Sigmoid colon (tissue), 6 donors: ENCODE measurements at regions not wholly inside any gene's neighbourhood (a gene's known extent, or its start where the extent isn't known, plus 50 kb on each side); places are given as distances from the start of the nearest gene placed in this dataset.

Source experiments
- DNase-seq: peaks from one replicate; pipeline ENCODE4 v3.0.0-alpha.2; 2019
- H3K27ac ChIP-seq, 4 donors: fragments of 200-600 bp; sonication (generic); one replicate each; pipeline ENCODE4 v1.5.1; 2016 to 2019; ENCODE audit warnings: mild to moderate bottlenecking in 1 of 4
- H3K27me3 ChIP-seq, 3 donors: fragments of 200-600 bp; sonication (generic); one replicate each; pipeline ENCODE4 v1.5.1; 2019; ENCODE audit warnings: mild to moderate bottlenecking in 1 of 3
- H3K36me3 ChIP-seq, 4 donors: fragments of 200-600 bp; sonication (generic); one replicate each; pipeline ENCODE4 v1.5.1; 2016 to 2019
- H3K4me1 ChIP-seq, 4 donors: fragments of 200-600 bp; sonication (generic); one replicate each; pipeline ENCODE4 v1.5.1; 2017 to 2019
- H3K4me3 ChIP-seq, 4 donors: fragments of 200-600 bp; sonication (generic); one replicate each; pipeline ENCODE4 v1.5.1; 2017 to 2019; ENCODE audit warnings: mild to moderate bottlenecking in 2 of 4, moderate library complexity in 1 of 4
- H3K9me3 ChIP-seq, 4 donors: fragments of 200-600 bp in 3 of 4; sonication (generic) in 3 of 4; one replicate each; pipeline versions ENCODE4 v1.5.1 to v1.6.1; 2013 to 2019
- EP300 ChIP-seq, 4 donors: sonication (generic); formaldehyde crosslinking; IDR thresholded peaks; one replicate each; pipeline ENCODE4 v1.6.1; 2017; ENCODE audit warnings: antibody characterized with exemption in 4 of 4
- POLR2A ChIP-seq, 2 donors: fragments of 450-650 bp; IDR thresholded peaks; one replicate each; pipeline ENCODE4 v1.6.1; 2016; ENCODE audit warnings: antibody characterized with exemption in 2 of 2, mild to moderate bottlenecking in 2 of 2, moderate library complexity in 2 of 2
- POLR2AphosphoS5 ChIP-seq, 4 donors: sonication (generic); formaldehyde crosslinking; IDR thresholded peaks; one replicate each; pipeline ENCODE4 v1.6.1; 2017; ENCODE audit warnings: antibody characterized with exemption in 4 of 4
- WGBS, 2 donors: extraction: QIAGEN DNeasy Blood & Tissue Kit; methylation state at CpG; one replicate each; pipeline ENCODE4 v1.1.7; 2013; 5-methylcytosine and 5-hydroxymethylcytosine counted together
- intact Hi-C: fragments of 100-400 bp; cut with DNase I; formaldehyde crosslinking; loops from one replicate; pipeline ENCODE4 v1.15.1; 2023
- TF ChIP-seq, protein P1 (sequence below), 4 experiments: fragments of 450-650 bp in 3 of 4; fragments of 200-600 bp in 1 of 4; IDR thresholded peaks; one replicate each; pipeline ENCODE4 v1.5.1; 2016 to 2019; ENCODE audit warnings: antibody characterized with exemption in 4 of 4, mild to moderate bottlenecking in 3 of 4, moderate library complexity in 2 of 4
- donor health status: healthy with polysubstance abuse.
- donor health status: healthy.

DNA sequence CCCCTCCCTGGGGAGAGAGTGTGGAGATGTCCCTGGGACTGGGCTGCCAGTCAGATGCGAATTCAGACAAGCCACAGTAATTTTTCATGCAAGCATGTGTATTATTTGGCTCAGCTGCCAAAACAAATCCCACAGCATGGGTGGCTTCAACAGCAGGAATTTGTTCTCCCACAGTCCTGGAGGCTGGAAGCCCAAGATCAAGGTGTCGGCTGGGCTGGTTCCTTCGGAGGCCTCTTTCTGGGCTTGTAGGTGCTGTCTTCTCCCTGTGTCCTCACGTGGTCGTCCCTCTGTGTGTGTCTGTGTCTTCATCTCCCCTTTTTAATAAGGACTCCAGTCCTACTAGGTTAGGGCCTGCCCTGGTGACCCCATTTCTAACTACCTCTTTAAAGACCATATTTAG is 91.9 kb upstream of the ACTRT2 start:
- H3K27ac ChIP-seq, result no peak overlapping the region
- intact Hi-C loops, result no loop called here
- DNase-seq, result no peak
- H3K4me1 ChIP-seq, result no peaks in the 10 kb centered on the region
- TF ChIP-seq POLR2AphosphoS5 (IDR thresholded peaks at IDR 0.05) (no peak), EP300 (IDR thresholded peaks at IDR 0.05) (no peak), POLR2A (IDR thresholded peaks at IDR 0.05) (no peak)
- TF ChIP-seq, protein P1, sequence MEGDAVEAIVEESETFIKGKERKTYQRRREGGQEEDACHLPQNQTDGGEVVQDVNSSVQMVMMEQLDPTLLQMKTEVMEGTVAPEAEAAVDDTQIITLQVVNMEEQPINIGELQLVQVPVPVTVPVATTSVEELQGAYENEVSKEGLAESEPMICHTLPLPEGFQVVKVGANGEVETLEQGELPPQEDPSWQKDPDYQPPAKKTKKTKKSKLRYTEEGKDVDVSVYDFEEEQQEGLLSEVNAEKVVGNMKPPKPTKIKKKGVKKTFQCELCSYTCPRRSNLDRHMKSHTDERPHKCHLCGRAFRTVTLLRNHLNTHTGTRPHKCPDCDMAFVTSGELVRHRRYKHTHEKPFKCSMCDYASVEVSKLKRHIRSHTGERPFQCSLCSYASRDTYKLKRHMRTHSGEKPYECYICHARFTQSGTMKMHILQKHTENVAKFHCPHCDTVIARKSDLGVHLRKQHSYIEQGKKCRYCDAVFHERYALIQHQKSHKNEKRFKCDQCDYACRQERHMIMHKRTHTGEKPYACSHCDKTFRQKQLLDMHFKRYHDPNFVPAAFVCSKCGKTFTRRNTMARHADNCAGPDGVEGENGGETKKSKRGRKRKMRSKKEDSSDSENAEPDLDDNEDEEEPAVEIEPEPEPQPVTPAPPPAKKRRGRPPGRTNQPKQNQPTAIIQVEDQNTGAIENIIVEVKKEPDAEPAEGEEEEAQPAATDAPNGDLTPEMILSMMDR (IDR thresholded peaks at IDR 0.05), result no peak
- H3K27me3 ChIP-seq, result peaks cover 0 to 97% (median 33%) of the 10 kb centered on the region in 3 donors
- H3K36me3 ChIP-seq, result no peaks in the 10 kb centered on the region
- no peaks in the 10 kb centered on the region for H3K9me3 ChIP-seq
- WGBS, 2 donors, result 86 to 89% methylated on average over 5 of the region's 5 CpGs
- no peak overlapping the region for H3K4me3 ChIP-seq

DNA sequence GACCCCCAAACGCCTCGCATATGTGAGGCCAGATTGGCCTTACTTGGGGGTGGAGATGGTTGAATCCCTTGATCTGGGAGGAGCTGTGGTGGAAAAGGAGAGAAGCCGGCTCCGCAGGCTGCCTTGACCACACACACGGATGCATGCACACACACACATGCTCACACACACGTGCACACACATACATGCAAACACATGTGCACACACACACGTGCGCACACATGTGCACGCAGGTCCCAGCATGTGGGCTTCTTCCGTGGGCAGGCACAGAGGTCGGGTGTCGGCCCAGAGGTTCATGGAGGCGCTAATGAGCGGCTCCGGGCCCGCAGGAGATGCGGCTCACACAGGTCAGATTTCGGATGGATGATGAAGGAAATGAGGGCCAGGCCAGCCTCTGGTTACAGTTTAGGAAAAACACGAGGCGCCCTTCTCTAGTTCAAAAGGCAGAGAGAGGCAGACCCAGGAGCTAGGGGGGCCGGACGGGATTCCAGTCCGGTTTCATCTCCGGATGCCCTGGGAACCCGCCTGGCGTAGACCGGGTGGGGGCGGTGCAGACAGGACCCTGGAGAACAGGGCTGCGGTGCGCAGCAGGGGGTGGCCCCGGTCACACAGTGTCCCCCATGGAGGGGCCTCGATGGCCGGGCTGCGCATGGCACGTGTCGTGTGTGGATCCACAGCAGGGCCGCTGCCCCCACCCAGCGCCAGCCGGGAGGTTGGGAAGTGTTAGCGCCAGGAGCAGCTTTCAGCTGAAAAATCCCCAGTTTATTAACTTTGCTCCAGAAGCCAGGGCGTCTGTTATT is 91.1 kb upstream of the ACTRT2 start:
- Histone ChIP-seq H3K9me3 (no peaks in the 10 kb centered on the region), H3K4me1 (no peaks in the 10 kb centered on the region), H3K36me3 (no peaks in the 10 kb centered on the region), H3K27ac (no peak overlapping the region), H3K27me3 (peaks cover 0 to 97% (median 24%) of the 10 kb centered on the region in 3 donors), H3K4me3 (no peak overlapping the region)
- TF ChIP-seq POLR2AphosphoS5 (IDR thresholded peaks at IDR 0.05), result no peak
- no peak for TF ChIP-seq POLR2A (IDR thresholded peaks at IDR 0.05)
- TF ChIP-seq, protein P1 (IDR thresholded peaks at IDR 0.05), result no peak
- no peak for TF ChIP-seq EP300 (IDR thresholded peaks at IDR 0.05)
- WGBS, 2 donors, result 69 to 78% methylated on average over 41 of the region's 41 CpGs
- no peak for DNase-seq
- intact Hi-C loops, result no loop called here

DNA sequence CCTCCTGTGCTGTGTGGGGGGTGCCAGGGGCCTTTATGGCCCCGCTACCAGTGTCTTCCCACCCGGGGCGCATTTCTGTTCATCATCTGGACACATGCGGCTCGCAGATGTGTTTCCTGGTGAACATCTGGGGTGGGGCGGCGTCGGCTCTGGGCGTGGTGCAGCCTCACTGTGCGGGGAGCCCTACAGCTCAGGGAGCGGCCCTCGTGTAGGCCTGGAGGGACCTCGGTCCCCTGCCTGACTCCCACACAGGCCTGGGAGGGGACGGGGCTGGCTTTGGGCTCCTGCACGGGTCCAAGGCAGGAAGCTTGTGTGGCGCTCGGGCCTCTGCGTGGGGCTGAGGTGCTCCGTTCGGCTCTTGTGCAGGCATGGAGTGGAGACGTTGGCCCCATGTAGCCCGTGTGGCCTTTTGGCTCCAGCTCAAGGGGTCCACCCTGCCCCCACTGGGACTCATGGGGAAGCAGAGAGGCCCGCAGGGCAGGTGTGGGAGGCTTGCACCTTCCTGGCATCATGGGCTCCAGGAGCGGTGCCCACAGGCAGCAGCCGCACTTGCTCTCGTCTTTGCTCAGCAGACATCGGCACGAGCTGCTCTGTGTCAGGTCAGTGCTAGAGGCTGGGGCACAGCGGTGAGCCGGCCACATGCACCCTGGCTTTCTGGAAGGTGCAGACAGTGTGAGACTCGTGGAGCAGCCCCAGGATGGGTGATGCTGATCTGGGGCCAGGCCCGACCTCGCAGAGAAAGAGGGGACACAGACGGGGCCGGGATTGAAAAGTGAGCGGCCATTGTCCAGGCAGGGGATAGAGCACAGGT is 90.1 kb upstream of the ACTRT2 start:
- Histone ChIP-seq H3K36me3 (no peaks in the 10 kb centered on the region), H3K4me1 (no peaks in the 10 kb centered on the region), H3K27ac (no peak overlapping the region), H3K9me3 (no peaks in the 10 kb centered on the region), H3K4me3 (no peak overlapping the region), H3K27me3 (peaks cover 0 to 89% (median 23%) of the 10 kb centered on the region in 3 donors)
- DNase-seq, result no peak
- TF ChIP-seq POLR2A (IDR thresholded peaks at IDR 0.05), result no peak
- TF ChIP-seq EP300 (IDR thresholded peaks at IDR 0.05), result no peak
- no peak for TF ChIP-seq POLR2AphosphoS5 (IDR thresholded peaks at IDR 0.05)
- TF ChIP-seq, protein P1 (IDR thresholded peaks at IDR 0.05), result no peak
- intact Hi-C loops, result no loop called here
- 38 to 71% methylated on average over 36 of the region's 36 CpGs for WGBS, 2 donors

DNA sequence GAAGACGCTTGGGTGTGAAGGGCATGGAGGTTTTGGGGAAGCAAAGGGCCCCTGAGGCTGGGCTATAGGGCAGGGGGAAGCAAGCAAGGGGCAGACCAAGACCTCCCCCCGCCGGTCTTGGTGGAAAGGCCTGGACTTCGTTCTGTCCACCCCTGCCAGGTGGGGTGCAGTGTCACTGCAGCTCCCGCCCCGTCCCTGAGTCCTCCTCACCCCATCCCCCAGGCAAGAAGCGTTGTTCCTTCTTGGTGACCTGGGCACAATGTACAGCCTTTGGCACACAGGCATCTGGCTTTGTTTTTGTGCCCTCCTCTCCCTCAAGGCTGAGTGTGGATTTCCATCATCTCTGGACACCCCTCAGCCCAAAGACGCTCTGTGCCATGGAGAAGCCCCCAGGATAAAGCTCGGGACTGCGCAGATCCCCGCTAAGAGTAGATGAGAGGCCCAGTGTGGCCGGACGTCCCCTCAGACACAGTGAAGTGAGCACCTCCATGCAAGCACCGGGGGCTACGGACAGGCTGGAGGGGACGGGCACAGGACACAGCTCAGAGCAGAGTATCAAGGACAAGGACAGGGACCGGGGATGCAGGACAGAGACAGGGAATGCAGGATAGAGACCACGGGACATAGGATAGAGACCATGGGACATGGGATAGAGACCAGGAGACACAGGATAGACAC is 89.4 kb upstream of the ACTRT2 start:
- WGBS, 2 donors, result 84% methylated on average over 18 of the region's 18 CpGs
- Histone ChIP-seq H3K4me3 (no peak overlapping the region), H3K36me3 (no peaks in the 10 kb centered on the region), H3K27ac (no peak overlapping the region), H3K4me1 (no peaks in the 10 kb centered on the region), H3K27me3 (peaks cover 0 to 82% (median 23%) of the 10 kb centered on the region in 3 donors), H3K9me3 (no peaks in the 10 kb centered on the region)
- TF ChIP-seq POLR2AphosphoS5 (IDR thresholded peaks at IDR 0.05) (no peak), EP300 (IDR thresholded peaks at IDR 0.05) (no peak), POLR2A (IDR thresholded peaks at IDR 0.05) (no peak)
- TF ChIP-seq, protein P1 (IDR thresholded peaks at IDR 0.05), result no peak
- no peak for DNase-seq
- intact Hi-C loops, result no loop called here
